MV-4-11 (cell line): ENCODE measurements at regions not wholly inside any gene's neighbourhood (a gene's known extent, or its start where the extent isn't known, plus 50 kb on each side); places are given as distances from the start of the nearest gene placed in this dataset.
"Not testable (repeated sequence)": the region's sequence is repeated elsewhere in the genome, so short reads cannot be mapped to it uniquely, and the experiment has no call there.

Experiments
- DNase-seq: peaks from one replicate; lab custom pipeline; 2025; lab: John Stamatoyannopoulos, UW

GRCh38 chr16:48105976-48106375 is 49.8 kb downstream of the ABCC12 start:
- DNase-seq, result no peak

GRCh38 chr16:48105456-48105855 is 50.3 kb downstream of the ABCC12 start:
- DNase-seq, result no peak

GRCh38 chr16:48103591-48103990 is 52.2 kb downstream of the ABCC12 start:
- no peak for DNase-seq

GRCh38 chr16:48102083-48103008 is 53.4 kb downstream of the ABCC12 start:
- DNase-seq, result no peak

GRCh38 chr16:48101069-48101674 is 54.6 kb downstream of the ABCC12 start:
- DNase-seq, result no peak

GRCh38 chr16:48099455-48099854 is 56.3 kb downstream of the ABCC12 start:
- DNase-seq, result no peak

GRCh38 chr16:48098472-48098871 is 57.3 kb downstream of the ABCC12 start:
- DNase-seq, result no peak

- no peak for DNase-seq
Measured at GRCh38 chr16:48091117-48091516, 64.7 kb downstream of the ABCC12 start.

GRCh38 chr16:48089053-48089792 is 66.6 kb downstream of the ABCC12 start:
- DNase-seq, result no peak

- DNase-seq, result no peak
Measured at GRCh38 chr16:48087639-48088038, 68.2 kb downstream of the ABCC12 start.

GRCh38 chr16:48086422-48086821 is 69.4 kb downstream of the ABCC12 start:
- no peak for DNase-seq

- DNase-seq, result no peak
Measured at GRCh38 chr16:48085729-48086128, 70.1 kb downstream of the ABCC12 start.

GRCh38 chr16:48084826-48085225 is 71.0 kb downstream of the ABCC12 start:
- no peak for DNase-seq

GRCh38 chr16:48082516-48082915 is 73.3 kb downstream of the ABCC12 start:
- no peak for DNase-seq

GRCh38 chr16:48081656-48082055 is 74.1 kb downstream of the ABCC12 start:
- DNase-seq, result no peak

- DNase-seq, result no peak
Measured at GRCh38 chr16:48076455-48077012, 79.3 kb downstream of the ABCC12 start.

GRCh38 chr16:48075398-48075797 is 80.4 kb downstream of the ABCC12 start:
- no peak for DNase-seq

- DNase-seq, result no peak
Measured at GRCh38 chr16:48067388-48067787, 88.4 kb downstream of the ABCC12 start.

GRCh38 chr16:48064971-48065370 is 90.8 kb downstream of the ABCC12 start:
- DNase-seq, result no peak

- DNase-seq, result no peak
Measured at GRCh38 chr16:48062681-48063080, 93.1 kb downstream of the ABCC12 start.

- no peak for DNase-seq
Measured at GRCh38 chr16:48059936-48060335, 95.9 kb downstream of the ABCC12 start.

- DNase-seq, result not testable (repeated sequence)
Measured at GRCh38 chr16:48059190-48059589, 96.6 kb downstream of the ABCC12 start.
